LHCN-M2 (cell line): ENCODE measurements at regions not wholly inside any gene's neighbourhood (a gene's known extent, or its start where the extent isn't known, plus 50 kb on each side); places are given as distances from the start of the nearest gene placed in this dataset.

ENCODE experiments used
- DNase-seq: peaks from one replicate; pipeline ENCODE4 v3.0.0-alpha.2; 2012; ENCODE audit warnings: low read depth

DNA sequence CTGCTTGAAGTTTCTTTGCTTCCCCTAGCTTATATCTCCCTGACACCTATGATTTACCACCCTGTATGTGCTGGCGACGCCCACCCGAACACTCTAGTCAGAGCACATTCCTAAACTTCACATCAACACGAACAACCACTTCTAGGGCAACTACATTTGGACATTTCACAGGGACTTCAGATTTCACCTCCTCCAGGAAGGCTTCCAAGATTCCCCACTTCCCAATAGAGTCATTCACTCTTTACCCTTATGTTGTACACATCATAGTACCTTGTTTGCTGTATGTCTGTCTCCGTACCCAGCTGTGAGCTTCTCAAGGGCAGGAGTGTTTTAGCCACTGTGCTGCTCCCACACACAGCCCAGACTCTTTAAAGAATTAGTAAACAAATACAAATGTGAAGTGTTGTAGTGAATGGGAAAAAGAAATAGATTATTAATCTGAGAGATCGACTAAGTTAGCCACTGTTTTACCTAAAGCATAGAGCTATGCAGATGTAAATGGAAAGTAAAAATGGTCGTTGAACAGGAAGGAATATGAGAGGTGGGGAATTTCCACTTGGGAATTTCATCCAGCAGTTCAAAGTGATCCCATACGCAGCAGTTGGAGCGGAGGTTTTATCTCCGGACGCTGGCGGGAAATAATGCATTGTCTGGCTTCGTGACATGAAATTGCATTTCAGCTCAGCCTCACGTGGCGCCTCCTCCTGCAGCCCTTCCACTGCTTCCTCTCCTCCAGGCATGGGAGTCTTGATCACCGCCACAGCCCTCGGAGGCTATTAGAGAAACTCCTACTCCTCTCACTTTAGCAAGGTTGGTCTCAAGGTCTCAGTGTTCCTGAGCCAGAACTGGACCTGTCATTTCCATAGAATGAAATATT, 233.4 kb upstream of the COPS8 start:
- DNase-seq: no peak

DNA sequence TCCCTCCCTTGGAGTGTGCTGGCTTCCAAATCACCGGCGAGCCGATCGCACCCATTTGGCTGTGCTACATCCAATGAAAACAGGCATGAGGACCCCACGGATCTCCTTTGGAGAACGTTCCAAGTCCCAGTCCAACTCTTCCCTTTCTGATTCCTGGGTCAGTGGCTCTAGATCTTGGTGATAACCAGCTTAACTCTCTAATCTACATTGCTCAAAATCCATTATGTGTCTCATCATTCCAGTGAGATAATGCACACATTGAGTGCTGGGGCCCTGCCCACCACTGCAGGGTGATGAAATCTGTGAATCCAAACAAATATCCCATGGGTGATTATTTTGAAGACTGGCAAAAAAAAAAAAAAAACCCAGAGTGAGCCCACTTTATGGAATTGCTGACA, 232.7 kb upstream of the COPS8 start:
- DNase-seq: no peak

DNA sequence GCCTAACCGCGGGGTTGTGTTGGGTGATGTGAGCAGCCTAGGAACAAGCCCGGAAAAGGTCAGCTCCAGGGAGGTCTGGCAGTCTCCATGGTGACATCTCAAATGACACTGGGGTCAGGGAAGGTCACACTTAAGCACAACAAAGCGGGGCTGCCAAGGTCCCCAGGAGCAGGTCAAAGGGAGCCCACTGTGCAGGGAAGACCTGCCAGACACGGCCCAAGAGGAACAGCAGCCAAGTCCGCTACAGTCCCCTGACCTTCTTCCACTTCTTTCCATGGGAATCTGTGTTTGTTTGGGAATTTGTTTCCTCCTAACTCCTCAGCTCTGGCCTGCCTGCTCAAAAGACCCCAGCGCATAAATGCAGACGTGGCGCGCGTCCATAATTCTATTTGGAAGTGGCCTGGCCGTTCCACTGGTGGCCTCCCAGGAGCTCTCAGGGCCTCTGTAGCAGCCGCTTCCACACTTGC, 232.1 kb upstream of the COPS8 start:
- no peak for DNase-seq

DNA sequence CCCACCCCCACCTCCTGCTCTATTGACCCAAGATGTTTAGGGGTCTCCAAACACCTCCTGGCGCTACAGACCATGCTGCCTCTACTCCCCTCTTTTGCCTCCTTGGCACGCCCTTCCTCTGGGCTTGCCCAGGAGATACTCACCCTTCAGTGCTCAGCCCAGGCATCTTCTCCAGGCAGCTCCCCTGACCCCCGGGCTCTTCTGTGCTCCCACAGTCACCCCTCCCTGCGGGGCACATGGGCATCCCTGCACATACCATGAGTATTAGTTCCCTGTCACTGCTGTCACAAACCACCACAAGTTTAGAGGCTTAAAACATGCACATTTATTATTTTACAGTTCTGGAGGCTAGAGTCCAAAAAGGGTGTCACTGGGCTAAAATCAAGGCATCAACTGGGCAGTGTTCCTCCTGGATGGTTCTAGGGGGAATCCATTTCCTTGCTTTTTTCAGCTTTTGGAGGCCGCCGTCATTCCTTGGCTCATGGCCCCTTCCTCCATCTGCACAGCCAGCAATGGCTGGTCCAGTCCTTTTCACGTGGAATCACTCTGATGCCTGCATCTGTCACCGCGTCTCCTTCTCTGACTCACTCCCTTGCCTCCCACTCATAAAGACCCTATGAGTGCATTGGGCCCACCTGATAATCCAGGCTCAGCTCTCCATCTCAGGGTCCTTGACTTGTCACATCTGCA, 230.4 kb upstream of the COPS8 start:
- DNase-seq: no peak

DNA sequence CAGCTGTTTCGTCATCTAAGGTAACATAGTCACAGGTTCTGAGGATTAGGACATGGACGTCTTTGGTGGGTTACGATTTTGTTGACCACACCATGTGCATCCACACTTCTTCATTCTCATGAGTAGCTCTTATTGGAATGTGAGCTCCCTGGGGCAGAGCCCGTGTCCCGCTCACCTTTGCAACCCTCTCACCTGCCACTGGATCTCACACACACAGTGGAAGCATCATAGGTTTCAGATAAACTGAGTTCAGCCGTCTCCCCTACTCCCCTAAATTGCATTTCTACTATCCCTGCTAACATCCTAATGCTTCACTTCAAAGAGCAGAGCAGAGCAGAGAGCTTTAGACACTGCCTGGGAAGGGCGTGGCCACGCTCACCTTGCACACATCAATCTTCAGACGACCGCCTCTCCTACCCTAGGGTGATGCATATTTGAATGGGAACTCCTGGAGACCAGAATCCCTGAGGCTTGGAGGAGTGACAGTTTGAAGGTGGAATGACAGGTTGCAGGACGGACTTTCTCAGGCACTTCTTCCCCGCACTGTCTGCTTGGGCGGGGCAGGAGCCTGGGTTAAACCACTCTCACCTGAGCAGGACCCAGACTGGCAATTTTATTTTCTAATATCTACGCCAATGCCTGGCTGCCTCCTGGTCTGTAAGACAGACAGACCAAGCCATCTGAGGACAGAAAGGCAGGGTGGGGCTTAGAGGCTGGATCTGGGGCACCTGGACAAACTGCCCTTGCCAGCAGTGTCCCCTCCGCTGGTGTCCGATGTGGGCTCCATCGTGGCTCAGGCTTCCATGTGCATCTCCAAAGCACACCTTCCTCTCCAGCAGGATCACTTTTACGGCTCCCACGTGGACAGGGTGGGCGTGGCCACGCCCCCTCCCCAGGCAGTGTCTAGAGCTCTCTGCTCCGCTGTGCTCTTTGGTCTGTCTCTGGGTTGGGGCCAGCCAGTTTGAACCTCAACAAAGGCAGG, 229.5 kb upstream of the COPS8 start:
- no peak for DNase-seq

DNA sequence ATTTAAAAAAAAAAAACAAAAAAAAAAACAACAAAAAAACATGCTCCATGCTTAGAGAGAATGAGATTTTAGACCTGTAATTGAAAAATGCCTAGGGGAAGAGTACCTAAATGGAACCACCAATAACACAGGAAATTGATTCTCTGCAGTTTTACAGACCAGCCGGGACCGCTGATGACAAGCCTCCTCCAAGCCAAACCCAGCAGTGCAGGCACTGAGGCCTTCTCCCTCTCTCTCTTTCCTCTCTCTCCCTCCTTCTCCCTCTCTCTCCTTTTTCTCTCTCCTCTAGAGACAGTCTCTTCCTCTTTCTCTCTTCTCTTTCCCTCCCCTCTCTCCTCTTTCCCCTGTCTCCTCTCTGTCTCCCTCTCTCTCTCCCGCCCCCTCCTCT, 228.8 kb upstream of the COPS8 start:
- no peak for DNase-seq

DNA sequence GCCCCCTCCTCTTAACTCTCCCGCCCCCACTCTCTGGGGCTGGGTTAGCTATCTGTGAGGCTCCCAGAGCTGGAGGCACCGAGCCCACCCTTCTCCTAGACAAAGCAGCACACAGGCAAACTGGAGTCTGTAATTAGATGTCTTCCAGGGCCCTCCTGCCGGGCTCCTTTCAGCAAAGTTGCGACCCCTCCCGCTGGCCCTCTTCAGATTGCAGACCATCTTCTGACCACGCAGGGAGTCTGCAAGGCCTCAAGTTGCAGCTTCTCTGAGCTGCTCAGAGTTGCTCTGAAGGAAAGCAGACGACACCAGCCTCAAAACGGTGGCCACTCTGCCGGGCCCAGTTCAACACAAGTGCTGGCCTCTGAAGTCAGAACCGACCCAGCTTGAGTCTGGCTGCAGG, 228.4 kb upstream of the COPS8 start:
- DNase-seq: no peak

DNA sequence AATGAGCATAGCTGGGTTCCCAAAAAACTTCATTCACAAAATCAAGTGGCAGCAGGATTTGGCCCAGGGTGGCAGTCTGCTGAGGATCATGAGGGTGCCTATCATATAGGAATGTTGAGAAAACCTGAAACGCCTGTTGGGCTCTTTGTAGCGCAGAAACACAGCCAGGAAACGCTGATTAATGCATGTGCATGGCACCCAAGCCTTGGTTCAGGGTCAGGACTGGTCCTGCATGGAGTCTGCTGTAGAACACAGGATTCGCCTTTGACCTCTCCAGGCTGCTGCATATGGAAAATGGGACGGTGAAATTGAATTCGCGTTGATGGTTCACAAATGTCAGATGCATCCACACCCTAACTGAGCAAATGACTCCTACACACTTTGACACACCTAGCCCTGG, 227.9 kb upstream of the COPS8 start:
- no peak for DNase-seq

DNA sequence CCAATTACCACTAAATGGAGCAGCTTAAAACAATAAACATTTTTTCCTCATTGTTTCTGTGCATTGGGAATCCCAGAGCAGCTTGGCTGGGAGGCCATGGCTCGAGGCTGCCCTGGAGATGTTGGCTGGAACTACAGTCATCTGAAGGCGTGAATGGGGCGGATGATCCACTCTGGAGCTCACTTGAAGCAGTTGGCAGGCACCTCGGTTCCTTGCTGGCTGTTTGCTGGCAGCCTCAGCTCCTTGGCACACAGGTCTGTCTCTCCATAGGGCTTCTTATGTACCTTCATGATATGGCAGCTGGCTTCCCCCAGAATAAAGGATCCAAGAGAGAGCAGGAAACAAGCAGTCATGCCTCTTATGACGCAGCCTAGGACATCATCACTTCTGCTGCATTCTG, 227.0 kb upstream of the COPS8 start:
- DNase-seq: no peak

DNA sequence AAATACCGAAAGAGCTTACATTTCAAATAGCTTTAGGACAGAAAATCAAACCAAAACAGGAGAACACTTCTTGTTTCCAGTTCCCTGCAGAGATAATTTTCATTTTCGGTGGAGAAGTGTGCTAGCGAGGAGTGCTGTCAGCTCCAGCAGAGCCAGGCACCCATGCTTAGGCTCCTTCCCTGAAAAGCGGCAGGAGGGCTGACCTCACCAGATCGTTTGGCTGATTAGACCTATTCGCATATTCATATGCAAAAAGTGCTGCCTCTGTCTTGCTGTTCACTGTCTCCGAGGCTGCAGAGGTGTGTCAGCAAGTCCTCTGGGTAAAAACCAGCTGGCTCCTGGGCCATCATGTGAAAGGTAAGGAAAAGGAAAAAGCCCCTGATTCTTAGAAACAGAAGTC, 225.8 kb upstream of the COPS8 start:
- DNase-seq: no peak

DNA sequence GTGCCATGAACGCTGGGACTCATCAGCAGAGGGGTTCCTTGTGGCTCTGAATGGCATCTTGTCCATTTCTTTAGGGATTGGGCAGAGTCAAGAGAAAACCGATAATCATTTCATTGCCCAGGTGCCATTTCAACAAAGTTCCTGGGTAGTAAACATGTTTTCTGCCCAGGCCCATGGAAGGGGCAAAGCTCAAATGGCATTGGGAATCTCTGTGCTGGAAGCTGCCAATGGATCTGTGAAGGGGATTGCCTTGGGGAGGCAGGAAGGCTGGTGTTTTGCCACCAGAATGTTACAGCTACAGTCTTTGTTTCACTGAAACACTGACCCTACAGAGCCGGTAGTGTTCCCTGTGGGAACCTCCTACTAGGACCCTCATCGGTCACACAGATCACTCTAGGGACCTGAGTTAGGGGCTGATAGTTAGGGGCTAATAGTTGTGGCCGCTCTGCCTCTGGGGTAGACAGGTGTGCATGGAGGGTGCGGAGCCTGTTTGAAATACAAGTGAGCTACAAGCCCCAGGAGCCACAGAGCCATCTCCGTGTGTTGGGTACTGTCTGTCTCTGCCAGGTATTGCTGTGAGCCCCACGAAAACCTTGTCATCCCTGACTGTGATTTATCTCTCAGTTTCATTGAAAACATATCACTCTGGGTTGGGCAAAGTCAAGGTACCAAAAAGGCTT, 224.4 kb upstream of the COPS8 start:
- no peak for DNase-seq

DNA sequence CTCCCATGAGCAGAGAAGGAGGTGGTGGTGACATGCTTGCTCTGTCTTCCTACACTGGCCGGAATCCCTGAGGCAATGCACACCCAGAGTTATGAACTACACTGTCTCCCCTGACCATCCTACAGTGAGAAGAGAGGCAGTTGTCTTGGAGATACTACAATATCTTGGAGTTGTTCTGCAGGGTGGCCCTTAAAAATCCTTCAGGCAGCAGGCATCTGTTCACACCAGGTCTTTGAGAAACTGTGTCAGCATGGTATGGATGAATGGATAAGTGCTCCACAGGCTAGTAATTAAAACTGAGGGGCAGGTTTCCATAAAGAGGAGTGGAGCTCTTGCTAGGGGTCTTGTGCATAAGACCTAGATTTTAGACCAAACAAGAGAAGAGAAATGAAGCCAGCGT, 223.7 kb upstream of the COPS8 start:
- no peak for DNase-seq

DNA sequence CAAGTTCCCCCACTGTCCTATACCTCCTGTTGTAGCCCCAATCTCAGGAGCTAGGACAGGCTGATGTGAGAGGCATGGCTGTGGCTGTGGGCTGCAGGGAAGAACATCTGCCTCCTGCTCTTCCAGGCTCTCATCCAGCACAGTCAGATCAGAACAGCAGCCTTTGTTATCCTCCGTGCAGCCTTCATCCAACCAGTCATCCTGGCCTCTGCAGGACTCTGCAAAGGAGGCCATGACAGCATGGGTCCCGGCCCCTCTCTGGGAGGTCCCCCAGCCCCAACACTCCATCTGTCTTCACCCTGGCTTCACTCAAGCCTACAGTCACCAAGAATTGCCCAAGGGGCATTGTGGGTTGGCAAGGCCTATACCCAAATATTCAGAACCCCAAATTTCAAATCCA, 223.2 kb upstream of the COPS8 start:
- DNase-seq: no peak

DNA sequence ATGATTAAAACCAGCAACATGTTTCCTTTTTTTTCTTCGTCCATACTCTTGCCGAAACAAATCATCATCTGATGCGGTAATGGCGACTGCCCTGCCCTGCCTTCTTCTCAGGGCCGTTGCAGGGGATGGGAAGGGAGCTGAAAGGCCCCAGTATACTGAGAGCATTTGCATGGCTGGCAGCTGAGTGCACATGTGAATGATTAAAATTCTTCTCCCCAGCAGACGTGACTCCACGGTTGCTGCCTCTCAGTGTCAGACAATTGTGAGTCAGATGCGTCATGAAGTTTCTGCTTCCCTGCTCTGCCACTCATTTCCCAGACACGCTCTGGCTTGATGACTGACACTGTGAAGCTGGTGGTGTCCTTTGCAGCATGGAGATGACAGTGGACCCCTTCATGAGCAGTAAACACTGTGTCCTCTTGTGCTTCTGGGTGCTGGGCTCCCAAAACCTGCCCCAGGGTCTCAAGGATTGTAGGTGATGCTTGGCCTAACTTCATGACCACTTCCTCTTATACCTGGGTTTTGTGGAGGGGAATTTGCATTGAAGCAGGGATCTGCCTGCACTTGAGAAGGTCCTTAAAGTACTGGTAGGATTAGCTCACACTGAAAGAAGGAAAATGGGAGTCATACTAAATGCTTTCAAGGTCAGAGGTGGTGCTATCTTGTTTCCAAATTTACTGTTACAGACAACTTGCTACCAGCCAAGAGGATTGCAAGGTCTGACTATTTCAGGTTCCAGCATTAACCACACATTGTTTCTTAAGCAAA, 222.5 kb upstream of the COPS8 start:
- DNase-seq: peak; percentile 23

DNA sequence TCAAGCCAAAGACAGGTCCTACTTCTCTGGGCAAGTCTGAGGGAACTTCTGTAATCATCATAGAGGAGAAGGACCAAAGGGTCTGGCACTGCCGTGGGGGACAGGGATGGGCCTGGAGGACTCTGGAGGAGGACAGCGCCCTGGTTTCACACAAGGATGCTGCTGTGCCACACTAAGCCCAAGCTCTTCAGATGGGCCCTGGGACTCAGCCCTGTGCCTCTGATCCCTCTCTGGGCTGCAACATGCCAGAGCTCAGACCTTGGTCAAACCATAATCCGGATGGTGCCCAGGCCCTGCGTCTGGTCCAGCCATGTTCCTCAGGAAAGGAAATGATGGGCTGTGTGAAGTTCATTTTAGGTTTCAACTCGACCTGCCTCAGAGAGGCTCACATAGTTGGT, 222.0 kb upstream of the COPS8 start:
- no peak for DNase-seq

DNA sequence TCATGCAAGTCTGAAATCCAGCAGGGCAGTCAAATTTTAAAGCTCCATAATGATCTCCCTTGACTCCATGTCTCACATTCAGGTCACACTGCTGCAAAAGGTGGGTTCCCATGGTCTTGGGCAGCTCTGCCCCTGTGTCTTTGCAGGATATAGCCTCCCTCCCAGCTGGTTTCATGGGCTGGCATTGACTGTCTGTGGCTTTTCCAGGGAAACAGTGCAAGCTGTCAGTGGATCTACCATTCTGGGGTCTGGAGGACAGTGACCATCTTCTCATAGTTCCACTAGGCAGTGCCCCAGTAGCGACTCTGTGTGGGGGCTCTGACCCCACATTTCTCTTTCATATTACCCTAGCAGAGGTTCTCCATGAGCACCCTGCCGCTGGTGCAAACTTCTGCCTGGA, 220.6 kb upstream of the COPS8 start:
- DNase-seq: no peak

DNA sequence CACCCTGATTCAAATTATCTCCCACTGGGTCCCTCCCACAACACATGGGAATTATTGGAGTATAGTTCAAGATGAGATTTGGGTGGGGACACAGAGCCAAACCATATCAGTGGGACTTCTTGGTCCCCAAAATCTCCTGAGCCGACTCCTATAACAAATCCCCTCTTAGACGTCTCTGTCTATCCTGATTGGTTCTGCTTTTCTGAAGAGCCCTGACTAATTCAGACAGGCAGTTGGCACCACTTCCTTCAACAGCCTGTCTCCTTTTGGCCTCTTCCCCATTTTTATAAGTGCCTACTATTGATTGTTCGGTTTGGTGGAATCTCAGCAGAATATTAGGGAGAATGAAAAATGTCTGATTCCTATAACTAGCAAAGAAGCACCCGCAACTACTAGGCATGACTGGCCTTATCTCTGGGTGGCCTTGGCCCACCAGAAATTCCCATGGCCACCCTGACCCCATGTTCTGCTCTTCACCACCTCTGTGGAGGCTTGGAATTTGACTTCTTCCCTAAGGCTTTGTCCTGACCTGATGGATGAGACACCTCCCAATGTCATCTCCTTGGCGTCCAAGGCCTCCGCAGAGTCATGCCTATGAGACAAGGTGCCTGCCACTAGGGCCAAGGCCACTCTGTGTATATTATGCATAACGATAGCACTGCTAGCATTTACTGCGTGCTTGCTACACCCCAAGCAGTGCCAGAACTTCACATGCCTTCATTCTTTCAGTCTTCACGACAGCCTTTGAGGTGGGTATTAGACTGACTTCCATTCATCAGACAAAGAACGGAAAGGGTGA, 218.9 kb upstream of the COPS8 start:
- DNase-seq: no peak

DNA sequence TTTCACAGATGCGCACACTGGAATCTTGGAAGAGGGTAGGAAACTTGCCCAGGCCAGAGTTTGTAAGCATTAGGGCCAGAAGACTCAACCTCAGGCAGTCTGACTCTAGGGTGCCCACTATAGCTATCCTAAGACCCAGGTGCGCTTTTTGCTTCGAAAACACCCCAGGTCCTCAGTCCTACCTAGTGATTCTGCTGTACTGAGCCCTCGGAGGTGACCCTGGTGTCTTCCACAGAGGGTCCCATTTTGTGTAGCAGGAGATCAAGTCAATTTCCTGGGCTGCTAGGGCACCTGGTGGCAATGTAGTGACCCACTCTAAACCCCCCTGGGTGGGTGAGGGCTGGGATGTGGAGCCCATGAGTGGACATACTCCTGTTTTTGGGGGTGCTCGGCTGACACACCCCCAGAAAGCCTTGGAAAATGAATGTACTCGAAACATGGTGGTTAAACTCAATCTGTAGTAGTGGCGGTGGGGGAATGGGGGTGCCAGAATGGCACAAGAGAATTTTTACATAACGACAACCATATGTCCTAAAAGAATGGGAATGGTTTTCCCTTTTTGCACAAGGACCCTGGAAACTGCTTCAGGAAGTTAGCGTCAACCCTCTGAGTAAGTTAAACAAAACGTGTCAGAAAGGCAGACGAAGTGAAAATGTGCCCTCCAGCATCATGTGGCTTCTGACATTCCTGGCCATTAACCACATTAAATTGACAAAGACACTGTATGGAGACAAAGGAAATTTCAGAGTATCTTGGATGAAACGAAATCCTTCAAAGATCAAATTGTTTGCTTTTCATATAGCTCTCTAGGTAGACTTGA, 218.0 kb upstream of the COPS8 start:
- DNase-seq: no peak

DNA sequence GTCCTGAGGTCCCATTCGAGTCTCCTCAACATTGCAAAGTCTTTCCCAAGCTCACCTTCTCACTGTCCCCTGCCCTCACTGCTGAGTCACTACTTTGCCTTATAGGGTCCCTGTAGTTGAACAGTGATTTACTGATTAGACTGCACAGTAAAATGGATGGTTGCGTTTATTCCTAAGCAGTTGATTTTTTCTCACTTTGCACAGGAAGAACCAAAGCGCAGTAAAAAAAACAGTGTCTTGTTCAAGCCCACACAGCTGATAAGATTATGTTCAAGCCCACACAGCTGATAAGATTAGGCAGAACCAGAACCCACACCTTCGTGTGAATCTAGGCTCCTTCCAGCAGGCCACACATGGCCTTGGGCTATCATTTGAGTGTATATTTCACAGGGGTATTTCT, 215.3 kb upstream of the COPS8 start:
- no peak for DNase-seq
